ENCODE measurements at regions not wholly inside any gene's neighbourhood (a gene's known extent, or its start where the extent isn't known, plus 50 kb on each side); places are given as distances from the start of the nearest gene placed in this dataset.

GRCh38 chr1:172845371-172845770, 186.5 kb downstream of the FASLG start:
- TF ChIP-seq ZNF219 (CRISPR knock-in tag; IDR thresholded peaks at IDR 0.05; ENCODE audit: borderline replicate concordance), result no peak
- no peak for TF ChIP-seq ETV6 (CRISPR knock-in tag; IDR thresholded peaks at IDR 0.05)
- TF ChIP-seq CTCF (IDR thresholded peaks at IDR 0.05), result no peak
- no peak for TF ChIP-seq ZNF423 (CRISPR knock-in tag; IDR thresholded peaks at IDR 0.05)
- TF ChIP-seq ZNF232 (CRISPR knock-in tag; IDR thresholded peaks at IDR 0.05), result no peak
- no peak for TF ChIP-seq SP1 (CRISPR knock-in tag; conservative IDR thresholded peaks at IDR 0.05)
- no peak for TF ChIP-seq ESRRA (CRISPR knock-in tag; IDR thresholded peaks at IDR 0.05; ENCODE audit: borderline replicate concordance)
- TF ChIP-seq NFE2L1 (CRISPR knock-in tag; IDR thresholded peaks at IDR 0.05), result no peak
- TF ChIP-seq EMX1 (CRISPR knock-in tag; IDR thresholded peaks at IDR 0.05), result no peak
- TF ChIP-seq MAX (CRISPR knock-in tag; IDR thresholded peaks at IDR 0.05), result no peak
